HG03280 (cell line): ENCODE measurements at regions not wholly inside any gene's neighbourhood (a gene's known extent, or its start where the extent isn't known, plus 50 kb on each side); places are given as distances from the start of the nearest gene placed in this dataset.
"Not testable (repeated sequence)": the region's sequence is repeated elsewhere in the genome, so short reads cannot be mapped to it uniquely, and the experiment has no call there.

ENCODE experiments used
- ATAC-seq: cut with Tn5 transposase; IDR thresholded peaks from one replicate; pipeline ENCODE4 v1.9.1; 2021; ENCODE audit warnings: mild to moderate bottlenecking, moderate library complexity; ENCODE audit not compliant: unreplicated experiment

GRCh38 chr2:150271952-150272802, 215.3 kb downstream of the RND3 start:
- ATAC-seq = no peak

GRCh38 chr2:150267651-150268415, 219.6 kb downstream of the RND3 start:
- no peak for ATAC-seq

- ATAC-seq = no peak
These were observed 220.5 kb downstream of the RND3 start for GRCh38 chr2:150266931-150267330.

GRCh38 chr2:150264442-150264841, 223.0 kb downstream of the RND3 start:
- no peak for ATAC-seq

GRCh38 chr2:150261691-150262090, 225.8 kb downstream of the RND3 start:
- ATAC-seq = no peak

- no peak for ATAC-seq
These were observed 226.8 kb downstream of the RND3 start for GRCh38 chr2:150260636-150261035.

- ATAC-seq = no peak
These were observed 227.7 kb downstream of the RND3 start for GRCh38 chr2:150259746-150260145.

GRCh38 chr2:150258781-150259307, 228.6 kb downstream of the RND3 start:
- no peak for ATAC-seq

- no peak for ATAC-seq
These were observed 230.7 kb downstream of the RND3 start for GRCh38 chr2:150256736-150257135.

GRCh38 chr2:150255528-150255927, 231.9 kb downstream of the RND3 start:
- ATAC-seq = no peak

GRCh38 chr2:150249735-150250134, 237.7 kb downstream of the RND3 start:
- not testable (repeated sequence) for ATAC-seq

GRCh38 chr2:150247481-150247880, 240.0 kb downstream of the RND3 start:
- no peak for ATAC-seq

GRCh38 chr2:150234787-150235446, 252.6 kb downstream of the RND3 start:
- ATAC-seq = no peak

- ATAC-seq = no peak
These were observed 254.6 kb downstream of the RND3 start for GRCh38 chr2:150232871-150233270.

- no peak for ATAC-seq
These were observed 255.1 kb downstream of the RND3 start for GRCh38 chr2:150232321-150232720.

- no peak for ATAC-seq
These were observed 256.9 kb downstream of the RND3 start for GRCh38 chr2:150230616-150231015.

GRCh38 chr2:150230004-150230403, 257.5 kb downstream of the RND3 start:
- ATAC-seq = no peak

GRCh38 chr2:150228936-150229335, 258.5 kb downstream of the RND3 start:
- ATAC-seq = no peak

GRCh38 chr2:150225030-150225429, 262.4 kb downstream of the RND3 start:
- ATAC-seq = no peak

- ATAC-seq = no peak
These were observed 263.1 kb downstream of the RND3 start for GRCh38 chr2:150224321-150224720.

- no peak for ATAC-seq
These were observed 264.5 kb downstream of the RND3 start for GRCh38 chr2:150222942-150223341.
